AG04450 (cell line): ENCODE measurements at regions not wholly inside any gene's neighbourhood (a gene's known extent, or its start where the extent isn't known, plus 50 kb on each side); places are given as distances from the start of the nearest gene placed in this dataset.

Experiments
- CTCF ChIA-PET: fragments of 300-600, 350-600 bp; formaldehyde crosslinking; extraction: SDS; loops from one replicate; lab custom pipeline; 2022; ENCODE audit warnings: antibody characterized with exemption, inconsistent platforms; lab: Charles Lee
- POLR2A ChIA-PET: fragments of 350-600 bp; formaldehyde crosslinking; extraction: SDS; loops from one replicate; lab custom pipeline; 2021; ENCODE audit warnings: antibody characterized with exemption, inconsistent platforms; lab: Yijun Ruan, JAX
- DNase-seq: peaks from one replicate; pipeline ENCODE4 v3.0.0-alpha.2; 2011; ENCODE audit warnings: low read depth, low spot score
- H3K27ac ChIP-seq: one replicate; pipeline ENCODE4 v1.5.1; 2012; ENCODE audit warnings: low read depth, low read length, control low read depth
- H3K27me3 ChIP-seq: one replicate; pipeline ENCODE4 v1.6.0; 2012; ENCODE audit warnings: low read length; ENCODE audit not compliant: control insufficient read depth, insufficient read depth
- H3K4me3 ChIP-seq: 2 replicates; pipeline ENCODE4 v1.5.1; 2011; ENCODE audit warnings: mild to moderate bottlenecking, low read depth, low read length, control low read depth
- H3K9me3 ChIP-seq: 2 replicates; pipeline ENCODE4 v1.5.1; 2012; ENCODE audit warnings: low read length; ENCODE audit not compliant: control insufficient read depth, insufficient read depth
- TF ChIP-seq, protein P1 (sequence below): IDR thresholded peaks from 2 replicates; pipeline ENCODE4 v1.5.1; 2011; ENCODE audit warnings: low read depth, low read length, control low read depth, inconsistent platforms

GRCh38 chr18:47717257-47717656 lies 213.2 kb downstream of the SMAD2 start:
- DNase-seq: no peak
- H3K9me3 ChIP-seq: no peaks in the 10 kb centered on the region; the same call in 1 of the 2 replicates
- no peak overlapping the region for H3K27ac ChIP-seq
- H3K4me3 ChIP-seq: no peak overlapping the region
- no peaks in the 10 kb centered on the region for H3K27me3 ChIP-seq
- CTCF ChIA-PET: no interaction called here
- POLR2A ChIA-PET: no interaction called here
- TF ChIP-seq, protein P1, sequence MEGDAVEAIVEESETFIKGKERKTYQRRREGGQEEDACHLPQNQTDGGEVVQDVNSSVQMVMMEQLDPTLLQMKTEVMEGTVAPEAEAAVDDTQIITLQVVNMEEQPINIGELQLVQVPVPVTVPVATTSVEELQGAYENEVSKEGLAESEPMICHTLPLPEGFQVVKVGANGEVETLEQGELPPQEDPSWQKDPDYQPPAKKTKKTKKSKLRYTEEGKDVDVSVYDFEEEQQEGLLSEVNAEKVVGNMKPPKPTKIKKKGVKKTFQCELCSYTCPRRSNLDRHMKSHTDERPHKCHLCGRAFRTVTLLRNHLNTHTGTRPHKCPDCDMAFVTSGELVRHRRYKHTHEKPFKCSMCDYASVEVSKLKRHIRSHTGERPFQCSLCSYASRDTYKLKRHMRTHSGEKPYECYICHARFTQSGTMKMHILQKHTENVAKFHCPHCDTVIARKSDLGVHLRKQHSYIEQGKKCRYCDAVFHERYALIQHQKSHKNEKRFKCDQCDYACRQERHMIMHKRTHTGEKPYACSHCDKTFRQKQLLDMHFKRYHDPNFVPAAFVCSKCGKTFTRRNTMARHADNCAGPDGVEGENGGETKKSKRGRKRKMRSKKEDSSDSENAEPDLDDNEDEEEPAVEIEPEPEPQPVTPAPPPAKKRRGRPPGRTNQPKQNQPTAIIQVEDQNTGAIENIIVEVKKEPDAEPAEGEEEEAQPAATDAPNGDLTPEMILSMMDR: no peak

GRCh38 chr18:47716632-47717185 lies 213.8 kb downstream of the SMAD2 start:
- H3K4me3 ChIP-seq: no peak overlapping the region
- POLR2A ChIA-PET: no interaction called here
- no peak overlapping the region for H3K27ac ChIP-seq
- TF ChIP-seq, protein P1: no peak
- DNase-seq: no peak
- H3K9me3 ChIP-seq: no peaks in the 10 kb centered on the region; the same call in 1 of the 2 replicates
- no peaks in the 10 kb centered on the region for H3K27me3 ChIP-seq
- CTCF ChIA-PET: interaction anchor here (1.5 kb wide), 1 partner anchor 32 kb away, joined by 5 read pairs; no protein-coding TSS in a partner anchor

DNA sequence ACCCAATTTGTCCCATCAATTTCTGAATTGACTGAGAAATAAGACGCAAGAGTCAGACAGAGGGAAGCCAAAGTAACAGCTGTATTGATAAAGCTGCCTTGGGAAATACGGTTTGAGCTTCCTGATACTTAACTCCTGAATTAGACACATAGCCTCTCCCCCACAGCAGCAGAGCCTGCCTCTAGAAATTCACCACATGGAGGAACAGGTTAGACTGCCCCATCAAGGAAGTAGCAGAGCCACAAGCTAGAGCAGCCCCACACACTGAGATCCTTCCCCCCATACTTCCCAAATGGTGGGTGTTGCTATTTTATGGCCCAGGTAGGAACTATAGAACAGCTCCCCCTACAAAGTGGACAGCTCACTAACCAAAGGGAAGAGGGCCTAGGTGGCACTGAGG lies 220.0 kb downstream of the SMAD2 start:
- ChIA-PET POLR2A (no interaction called here), CTCF (interaction anchor here (0.6 to 1.7 kb wide), 2 partner anchors 39 to 695 kb away, joined by 3 to 4 read pairs; no protein-coding TSS in a partner anchor)
- Histone ChIP-seq H3K4me3 (no peak overlapping the region), H3K27ac (no peak overlapping the region), H3K9me3 (no peaks in the 10 kb centered on the region), H3K27me3 (no peaks in the 10 kb centered on the region)
- DNase-seq: no peak
- TF ChIP-seq, protein P1: no peak

DNA sequence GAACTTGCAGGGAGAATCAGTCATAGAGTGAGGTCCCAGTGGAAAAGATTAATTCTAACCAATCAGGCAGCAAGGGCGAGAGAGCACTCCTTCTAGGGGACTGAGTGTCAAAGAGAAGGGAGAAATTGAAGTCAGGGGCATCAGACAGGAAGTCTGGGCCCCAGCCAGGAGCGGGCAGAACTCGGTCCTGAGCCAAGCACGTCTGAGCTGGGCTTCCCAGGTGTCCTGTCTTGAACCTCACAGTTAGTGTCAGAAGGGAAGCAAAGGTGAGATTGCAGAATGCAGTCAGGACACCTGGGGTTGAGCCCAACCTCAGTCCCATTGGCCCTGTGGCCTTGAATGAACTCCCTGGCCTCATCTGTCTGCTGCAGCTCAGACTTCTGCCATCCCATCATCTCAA lies 220.9 kb downstream of the SMAD2 start:
- no peak overlapping the region for H3K27ac ChIP-seq

GRCh38 chr18:47708206-47708605 lies 222.3 kb downstream of the SMAD2 start:
- Histone ChIP-seq H3K9me3 (no peaks in the 10 kb centered on the region), H3K27ac (no peak overlapping the region), H3K4me3 (no peak overlapping the region), H3K27me3 (no peaks in the 10 kb centered on the region)
- TF ChIP-seq, protein P1: no peak
- DNase-seq: no peak
- ChIA-PET POLR2A (no interaction called here), CTCF (no interaction called here)

More for the DNA sequence above, 220.9 kb downstream of the SMAD2 start:
- Histone ChIP-seq H3K27me3 (no peaks in the 10 kb centered on the region), H3K9me3 (no peaks in the 10 kb centered on the region), H3K4me3 (no peak overlapping the region)
- no peak for DNase-seq
- ChIA-PET CTCF (interaction anchor here (1.7 kb wide), 1 partner anchor 39 kb away, joined by 4 read pairs; no protein-coding TSS in a partner anchor), POLR2A (no interaction called here)
- TF ChIP-seq, protein P1: no peak
